Keratinocyte (primary cell): ENCODE measurements at regions not wholly inside any gene's neighbourhood (a gene's known extent, or its start where the extent isn't known, plus 50 kb on each side); places are given as distances from the start of the nearest gene placed in this dataset.

ENCODE experiments used
- EZH2 ChIP-seq: IDR thresholded peaks from one replicate; pipeline ENCODE4 v1.6.1; 2012; ENCODE audit warnings: inconsistent platforms, mild to moderate bottlenecking, low read length, moderate library complexity
- TF ChIP-seq, protein P1 (sequence below), 3 experiments: IDR thresholded peaks in 1 of 3; conservative IDR thresholded peaks in 1 of 3; optimal IDR thresholded peaks in 1 of 3; 2 replicates in 2 of 3; 3 replicates in 1 of 3; pipeline versions ENCODE3 to v1.5.1; 2011; ENCODE audit warnings: low read length in 3 of 3, mild to moderate bottlenecking in 3 of 3, moderate library complexity in 2 of 3, control low read depth in 1 of 3, inconsistent platforms in 1 of 3; ENCODE audit not compliant: insufficient read depth in 2 of 3; ENCODE audit errors: extremely low read depth in 1 of 3

- TF ChIP-seq, protein P1, sequence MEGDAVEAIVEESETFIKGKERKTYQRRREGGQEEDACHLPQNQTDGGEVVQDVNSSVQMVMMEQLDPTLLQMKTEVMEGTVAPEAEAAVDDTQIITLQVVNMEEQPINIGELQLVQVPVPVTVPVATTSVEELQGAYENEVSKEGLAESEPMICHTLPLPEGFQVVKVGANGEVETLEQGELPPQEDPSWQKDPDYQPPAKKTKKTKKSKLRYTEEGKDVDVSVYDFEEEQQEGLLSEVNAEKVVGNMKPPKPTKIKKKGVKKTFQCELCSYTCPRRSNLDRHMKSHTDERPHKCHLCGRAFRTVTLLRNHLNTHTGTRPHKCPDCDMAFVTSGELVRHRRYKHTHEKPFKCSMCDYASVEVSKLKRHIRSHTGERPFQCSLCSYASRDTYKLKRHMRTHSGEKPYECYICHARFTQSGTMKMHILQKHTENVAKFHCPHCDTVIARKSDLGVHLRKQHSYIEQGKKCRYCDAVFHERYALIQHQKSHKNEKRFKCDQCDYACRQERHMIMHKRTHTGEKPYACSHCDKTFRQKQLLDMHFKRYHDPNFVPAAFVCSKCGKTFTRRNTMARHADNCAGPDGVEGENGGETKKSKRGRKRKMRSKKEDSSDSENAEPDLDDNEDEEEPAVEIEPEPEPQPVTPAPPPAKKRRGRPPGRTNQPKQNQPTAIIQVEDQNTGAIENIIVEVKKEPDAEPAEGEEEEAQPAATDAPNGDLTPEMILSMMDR (optimal IDR thresholded peaks at IDR 0.05 in 1 of 3, IDR thresholded peaks at IDR 0.05 in 1 of 3, conservative IDR thresholded peaks at IDR 0.05 in 1 of 3; ENCODE audit: extremely low read depth in 1 of 3, insufficient read depth in 2 of 3, low read length in 3 of 3) = no peak
- TF ChIP-seq EZH2 = no peak
Measured at GRCh38 chr2:153213022-153213421, 265.5 kb downstream of the RPRM start.
